Left lung (tissue), 4 donors: ENCODE measurements at regions not wholly inside any gene's neighbourhood (a gene's known extent, or its start where the extent isn't known, plus 50 kb on each side); places are given as distances from the start of the nearest gene placed in this dataset.

Experiments
- ATAC-seq: fragments of 200-7000 bp; cut with Tn5 transposase; one replicate; pipeline ENCODE4 v1.9.1; 2020; ENCODE audit warnings: moderate library complexity
- DNase-seq, 4 donors: peaks; one replicate each; pipeline ENCODE4 v3.0.0-alpha.2; 2013 to 2020
- H3K27ac ChIP-seq, 2 donors: fragments of 200-600 bp; sonication (generic) in 1 of 2; one replicate each; pipeline versions ENCODE4 v1.5.0 to v1.8.0; 2020 to 2021
- H3K27me3 ChIP-seq, 2 donors: fragments of 200-600 bp; sonication (generic) in 1 of 2; one replicate each; pipeline versions ENCODE4 v1.5.0 to v1.8.0; 2020 to 2021
- H3K36me3 ChIP-seq, 2 donors: fragments of 200-600 bp; sonication (generic) in 1 of 2; one replicate each; pipeline versions ENCODE4 v1.5.0 to v1.8.0; 2020 to 2021
- H3K4me1 ChIP-seq, 2 donors: fragments of 200-600 bp; one replicate each; pipeline ENCODE4 v1.8.0; 2021
- H3K4me3 ChIP-seq, 2 donors: fragments of 200-600 bp; sonication (generic) in 1 of 2; one replicate each; pipeline versions ENCODE4 v1.5.0 to v1.8.0; 2020 to 2021; ENCODE audit warnings: mild to moderate bottlenecking in 1 of 2
- H3K9me3 ChIP-seq, 2 donors: fragments of 200-600 bp; sonication (generic) in 1 of 2; one replicate each; pipeline versions ENCODE4 v1.5.0 to v1.8.0; 2020 to 2021
- intact Hi-C, 2 donors: fragments of 100-400 bp; cut with DNase I; formaldehyde crosslinking; loops; one replicate each; pipeline versions ENCODE4 v1.11.2 to v1.14.2; 2022
- TF ChIP-seq, protein P1 (sequence below), 2 donors: fragments of 200-600 bp; sonication (generic) in 1 of 2; IDR thresholded peaks; one replicate each; pipeline versions ENCODE4 v1.5.0 to v1.8.0; 2021; ENCODE audit warnings: antibody characterized with exemption in 2 of 2
- donor health status: DM: no; HTN: yes; CAD: no.
- donor health status: DM: no; HTN: no; CAD: no.

DNA sequence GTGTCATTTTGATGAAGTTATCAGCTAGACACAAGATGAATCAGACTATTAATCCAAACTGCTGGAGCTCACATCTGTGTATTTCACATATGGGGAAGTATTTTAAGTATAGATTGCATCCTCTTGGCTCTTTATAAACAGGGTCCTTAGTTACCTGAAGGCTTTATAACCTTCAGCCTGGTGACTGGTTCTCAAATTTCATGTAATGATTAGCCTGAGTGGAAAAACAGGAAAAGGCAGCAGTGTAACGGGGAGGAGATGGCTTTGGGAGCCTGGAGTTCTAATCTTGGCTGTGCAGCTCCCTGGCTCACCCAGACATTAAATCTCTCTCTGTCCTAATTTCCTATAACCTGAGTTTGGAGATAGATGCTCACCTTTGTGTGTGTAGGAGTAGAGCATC is 103.8 kb upstream of the HPF1 start:
- TF ChIP-seq, protein P1, sequence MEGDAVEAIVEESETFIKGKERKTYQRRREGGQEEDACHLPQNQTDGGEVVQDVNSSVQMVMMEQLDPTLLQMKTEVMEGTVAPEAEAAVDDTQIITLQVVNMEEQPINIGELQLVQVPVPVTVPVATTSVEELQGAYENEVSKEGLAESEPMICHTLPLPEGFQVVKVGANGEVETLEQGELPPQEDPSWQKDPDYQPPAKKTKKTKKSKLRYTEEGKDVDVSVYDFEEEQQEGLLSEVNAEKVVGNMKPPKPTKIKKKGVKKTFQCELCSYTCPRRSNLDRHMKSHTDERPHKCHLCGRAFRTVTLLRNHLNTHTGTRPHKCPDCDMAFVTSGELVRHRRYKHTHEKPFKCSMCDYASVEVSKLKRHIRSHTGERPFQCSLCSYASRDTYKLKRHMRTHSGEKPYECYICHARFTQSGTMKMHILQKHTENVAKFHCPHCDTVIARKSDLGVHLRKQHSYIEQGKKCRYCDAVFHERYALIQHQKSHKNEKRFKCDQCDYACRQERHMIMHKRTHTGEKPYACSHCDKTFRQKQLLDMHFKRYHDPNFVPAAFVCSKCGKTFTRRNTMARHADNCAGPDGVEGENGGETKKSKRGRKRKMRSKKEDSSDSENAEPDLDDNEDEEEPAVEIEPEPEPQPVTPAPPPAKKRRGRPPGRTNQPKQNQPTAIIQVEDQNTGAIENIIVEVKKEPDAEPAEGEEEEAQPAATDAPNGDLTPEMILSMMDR (IDR thresholded peaks at IDR 0.05) = no peak
- ATAC-seq (no peak), DNase-seq (peak in 1 of 4 donors; percentile 31)
- Histone ChIP-seq H3K27me3 (peaks cover 0 to 12% of the 10 kb centered on the region in 2 donors), H3K4me3 (no peak overlapping the region), H3K36me3 (no peaks in the 10 kb centered on the region), H3K27ac (no peak overlapping the region), H3K9me3 (no peaks in the 10 kb centered on the region), H3K4me1 (no peaks in the 10 kb centered on the region)
- intact Hi-C loops = no loop called here

DNA sequence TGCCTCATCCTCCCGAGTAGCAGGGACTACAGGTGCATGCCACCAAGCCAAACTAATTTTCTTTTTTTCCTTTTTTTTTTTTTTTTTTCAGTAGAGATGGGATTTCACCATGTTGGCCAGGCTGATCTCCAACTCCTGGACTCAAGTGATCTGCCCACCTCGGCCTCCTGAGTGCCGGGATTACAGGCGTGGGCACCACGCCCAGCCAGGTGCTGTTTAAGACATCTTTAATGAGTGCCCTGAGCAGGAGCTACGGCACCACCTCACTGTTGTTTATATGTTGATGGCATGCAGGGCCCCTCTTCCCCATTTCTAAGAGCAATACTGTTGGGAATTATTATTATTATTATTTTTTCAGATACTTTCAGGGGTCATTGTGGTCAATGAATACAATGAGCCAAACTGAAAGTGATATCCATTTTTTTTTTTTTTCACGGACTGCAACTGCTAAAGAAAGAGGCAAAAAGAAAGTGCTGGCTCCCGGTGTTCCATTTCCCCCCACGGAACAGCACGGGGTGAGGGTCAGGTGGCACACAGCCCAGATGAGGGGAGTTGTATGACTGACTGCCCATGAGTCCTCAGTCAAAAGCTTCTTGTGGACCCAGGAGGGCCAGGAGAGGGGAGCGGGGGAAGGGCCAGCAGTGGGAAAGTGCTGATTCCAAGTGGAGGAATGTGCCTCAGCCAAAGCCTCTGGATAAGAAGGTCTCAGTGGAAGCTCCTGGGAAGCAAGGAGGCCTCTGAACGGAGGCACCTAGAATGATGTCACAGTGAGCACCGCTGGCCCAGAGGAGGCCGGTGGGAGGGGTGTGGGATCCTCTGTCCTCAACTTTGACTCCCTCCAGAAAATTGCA is 101.8 kb upstream of the HPF1 start:
- DNase-seq (no peak), ATAC-seq (no peak)
- peaks cover 0 to 3% of the 10 kb centered on the region in 2 donors for H3K27me3 ChIP-seq
- H3K36me3 ChIP-seq = no peaks in the 10 kb centered on the region
- H3K4me1 ChIP-seq = no peaks in the 10 kb centered on the region
- H3K27ac ChIP-seq = no peak overlapping the region
- intact Hi-C loops = no loop called here
- H3K9me3 ChIP-seq = no peaks in the 10 kb centered on the region
- TF ChIP-seq, protein P1 (IDR thresholded peaks at IDR 0.05) = no peak
- no peak overlapping the region for H3K4me3 ChIP-seq

DNA sequence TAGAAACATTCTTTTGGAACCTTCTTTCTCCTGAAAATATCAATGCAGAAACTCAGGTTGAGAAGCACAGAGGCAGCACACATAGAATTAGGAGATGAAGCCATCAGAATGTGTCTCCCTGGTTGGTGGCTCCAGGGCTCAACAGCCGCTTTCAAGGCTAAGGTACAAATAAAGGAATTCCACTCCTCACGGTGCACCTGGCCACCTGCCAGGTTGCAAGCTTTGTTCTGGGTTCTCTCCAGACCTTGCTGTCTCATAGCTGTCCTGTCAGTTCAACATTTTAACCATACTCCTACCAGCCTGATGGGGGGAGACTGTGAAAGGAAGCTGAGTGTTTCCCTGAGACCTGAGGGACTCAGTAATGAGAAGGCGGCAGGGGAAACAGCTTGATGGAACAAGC is 96.3 kb upstream of the HPF1 start:
- ATAC-seq (no peak), DNase-seq (no peak)
- Histone ChIP-seq H3K36me3 (no peaks in the 10 kb centered on the region), H3K4me3 (no peak overlapping the region), H3K27me3 (no peaks in the 10 kb centered on the region), H3K4me1 (no peaks in the 10 kb centered on the region), H3K9me3 (no peaks in the 10 kb centered on the region), H3K27ac (no peak overlapping the region)
- intact Hi-C loops = no loop called here
- TF ChIP-seq, protein P1 (IDR thresholded peaks at IDR 0.05) = no peak

DNA sequence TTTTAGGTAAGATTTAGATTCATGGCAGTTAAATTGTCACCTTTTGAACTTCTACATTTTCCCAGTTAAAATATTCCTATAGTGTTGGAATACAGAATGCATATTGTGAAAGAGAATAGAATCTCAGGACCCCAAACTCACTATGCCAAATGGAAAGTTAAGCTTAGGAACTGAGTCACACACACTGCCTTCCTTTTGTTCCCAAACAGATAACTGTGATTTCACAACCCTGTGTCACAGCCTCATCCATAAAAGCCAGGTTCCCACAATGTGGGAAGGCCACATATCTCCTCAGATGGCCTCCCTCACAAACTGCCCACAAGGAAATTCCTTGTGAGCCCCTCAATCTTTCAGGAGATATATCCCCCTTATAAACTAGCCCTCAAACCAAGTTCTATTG is 94.7 kb upstream of the HPF1 start:
- ATAC-seq (no peak), DNase-seq (no peak)
- intact Hi-C loops = no loop called here
- Histone ChIP-seq H3K4me1 (no peaks in the 10 kb centered on the region), H3K4me3 (no peak overlapping the region), H3K27ac (no peak overlapping the region), H3K9me3 (no peaks in the 10 kb centered on the region), H3K27me3 (no peaks in the 10 kb centered on the region), H3K36me3 (no peaks in the 10 kb centered on the region)
- TF ChIP-seq, protein P1 (IDR thresholded peaks at IDR 0.05) = no peak

DNA sequence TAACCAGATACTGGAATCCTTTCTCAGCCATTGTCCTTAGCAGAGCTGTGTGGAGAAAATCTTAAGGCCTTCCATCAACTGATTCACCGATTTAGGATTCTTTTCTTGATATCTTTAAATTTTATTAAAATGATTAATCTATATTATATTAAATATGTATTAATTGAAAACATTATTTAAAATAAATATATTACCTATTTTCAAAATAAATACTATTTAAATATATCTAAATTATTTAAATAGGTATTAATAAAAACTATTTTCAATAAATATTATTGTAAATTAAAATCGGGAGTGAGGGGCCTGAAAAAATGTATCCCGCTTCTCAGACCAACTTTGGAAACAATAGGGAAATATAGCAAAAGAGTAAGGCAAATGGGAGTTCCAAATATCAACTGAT is 94.0 kb upstream of the HPF1 start:
- Histone ChIP-seq H3K36me3 (no peaks in the 10 kb centered on the region), H3K4me3 (no peak overlapping the region), H3K4me1 (no peaks in the 10 kb centered on the region), H3K27me3 (no peaks in the 10 kb centered on the region), H3K27ac (no peak overlapping the region), H3K9me3 (no peaks in the 10 kb centered on the region)
- intact Hi-C loops = no loop called here
- TF ChIP-seq, protein P1 (IDR thresholded peaks at IDR 0.05) = no peak
- ATAC-seq = no peak
- DNase-seq = no peak
